IPS-20b (cell line): ENCODE measurements at regions not wholly inside any gene's neighbourhood (a gene's known extent, or its start where the extent isn't known, plus 50 kb on each side); places are given as distances from the start of the nearest gene placed in this dataset.
A peak's percentile ranks its signal among the peaks of the same experiment; 100 is the strongest.

Experiments used
- H3K27ac ChIP-seq: one replicate; pipeline ENCODE4 v1.5.1; 2013; ENCODE audit warnings: low read length
- H3K27me3 ChIP-seq: 2 replicates; pipeline ENCODE4 v1.6.1; 2013; ENCODE audit warnings: mild to moderate bottlenecking, low read length, inconsistent platforms; ENCODE audit not compliant: insufficient read depth
- H3K36me3 ChIP-seq: 2 replicates; pipeline ENCODE4 v1.6.1; 2013; ENCODE audit warnings: low read depth, mild to moderate bottlenecking, inconsistent platforms, low read length, moderate library complexity; ENCODE audit not compliant: insufficient read depth
- H3K4me1 ChIP-seq: 2 replicates; pipeline ENCODE4 v1.6.1; 2013; ENCODE audit warnings: mild to moderate bottlenecking, control low read depth, inconsistent platforms, low read length, moderate library complexity; ENCODE audit not compliant: insufficient read depth
- H3K4me3 ChIP-seq: 2 replicates; pipeline ENCODE4 v1.5.1; 2013; ENCODE audit warnings: mild to moderate bottlenecking, low read length, inconsistent platforms
- H3K9ac ChIP-seq: 2 replicates; pipeline ENCODE4 v1.6.1; 2013; ENCODE audit warnings: low read depth, mild to moderate bottlenecking, inconsistent platforms, low read length, moderate library complexity
- H3K9me3 ChIP-seq: 2 replicates; pipeline ENCODE4 v1.6.1; 2013; ENCODE audit warnings: mild to moderate bottlenecking, low read depth, low read length, inconsistent platforms; ENCODE audit not compliant: insufficient read depth

DNA sequence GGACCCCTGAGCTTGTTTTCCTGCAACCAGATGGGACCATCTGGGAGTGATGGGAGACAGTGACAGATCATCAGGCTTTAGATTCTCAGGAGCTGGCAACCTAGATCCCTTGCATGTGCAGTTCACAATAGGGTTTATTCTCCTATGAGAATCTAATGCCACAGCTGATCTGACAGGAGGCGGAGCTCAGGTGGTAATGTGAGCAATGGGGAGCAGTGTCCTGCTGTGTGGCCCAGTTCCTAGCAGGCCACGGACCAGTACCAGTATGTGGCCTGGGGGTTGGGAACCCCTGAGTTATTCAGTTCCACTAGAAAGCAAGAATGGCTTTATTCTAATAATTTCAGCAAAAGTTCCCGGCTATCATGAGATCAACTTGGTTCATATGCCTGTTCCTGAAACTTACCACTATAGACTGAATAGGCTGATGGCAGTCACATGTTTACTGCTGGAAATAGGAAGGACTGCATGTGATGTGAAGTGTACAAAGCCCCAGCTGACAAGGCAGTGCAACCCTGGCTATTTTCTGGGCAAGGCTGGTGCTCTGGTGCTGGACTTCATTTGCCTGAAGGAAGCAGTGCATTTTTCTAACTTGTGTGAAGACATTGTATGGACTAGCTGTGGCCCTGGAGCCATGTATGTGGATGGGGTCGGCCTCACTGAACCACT, 107.2 kb downstream of the SPRY1 start:
- Histone ChIP-seq H3K4me1 (peaks cover 32% of the 10 kb centered on the region; the same call in 1 of the 2 replicates), H3K27me3 (peaks cover 6% of the 10 kb centered on the region; the same call in 1 of the 2 replicates), H3K9me3 (peaks cover 28% of the 10 kb centered on the region), H3K9ac (no peak overlapping the region), H3K4me3 (no peak overlapping the region), H3K36me3 (no peaks in the 10 kb centered on the region), H3K27ac (no peak overlapping the region)

DNA sequence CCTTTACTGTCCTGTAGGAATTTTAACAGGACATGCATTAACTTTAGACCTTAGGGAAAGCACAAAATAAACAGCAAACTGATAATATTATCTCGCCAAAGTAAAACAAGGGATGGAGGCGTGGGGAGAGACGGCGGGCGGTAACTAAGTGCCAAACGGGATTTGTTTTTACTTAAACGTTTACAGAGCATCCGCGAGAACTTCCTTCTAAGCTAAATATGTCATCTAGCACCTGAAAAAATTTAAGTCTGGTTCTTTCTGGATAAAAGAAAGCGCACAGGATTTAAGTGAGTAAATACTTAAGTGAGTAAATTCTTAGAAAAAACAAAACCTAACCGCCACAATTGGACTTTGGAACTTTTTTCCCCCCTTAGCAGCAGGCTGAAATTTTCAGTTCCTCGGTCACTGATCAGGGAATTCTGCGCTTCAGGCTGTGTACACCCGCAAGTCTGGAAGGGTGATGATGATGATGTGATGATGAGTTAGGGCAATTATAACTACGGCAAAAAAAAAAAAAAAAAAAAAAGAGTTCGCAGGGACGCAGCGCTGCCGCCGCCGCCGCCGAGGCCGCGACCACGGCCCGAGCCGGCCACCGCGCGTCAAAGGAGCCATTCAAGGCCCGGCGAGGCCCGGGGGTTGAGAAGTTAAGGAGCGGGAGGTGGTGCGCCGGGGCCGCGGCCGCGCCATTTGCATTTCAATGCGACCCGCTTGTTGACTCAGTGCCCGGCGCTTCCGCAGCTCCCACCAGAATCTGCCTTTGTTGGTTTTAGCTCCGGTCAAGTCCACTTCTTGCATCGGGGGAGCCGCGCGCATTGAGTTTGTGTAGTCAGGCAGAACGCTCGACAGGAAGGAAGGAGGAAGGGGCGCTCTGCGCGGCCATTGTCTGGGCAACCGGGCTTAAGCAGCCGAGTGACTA, 108.8 kb downstream of the SPRY1 start:
- Histone ChIP-seq H3K36me3 (no peaks in the 10 kb centered on the region), H3K4me1 (peaks cover 32% of the 10 kb centered on the region; the same call in 1 of the 2 replicates), H3K9ac (peak overlapping the region; percentile 92; the same call in 1 of the 2 replicates), H3K4me3 (peak overlapping the region; percentile 70), H3K27me3 (peaks cover 6% of the 10 kb centered on the region; the same call in 1 of the 2 replicates), H3K27ac (peak overlapping the region; percentile 62), H3K9me3 (peaks cover 14% of the 10 kb centered on the region)

DNA sequence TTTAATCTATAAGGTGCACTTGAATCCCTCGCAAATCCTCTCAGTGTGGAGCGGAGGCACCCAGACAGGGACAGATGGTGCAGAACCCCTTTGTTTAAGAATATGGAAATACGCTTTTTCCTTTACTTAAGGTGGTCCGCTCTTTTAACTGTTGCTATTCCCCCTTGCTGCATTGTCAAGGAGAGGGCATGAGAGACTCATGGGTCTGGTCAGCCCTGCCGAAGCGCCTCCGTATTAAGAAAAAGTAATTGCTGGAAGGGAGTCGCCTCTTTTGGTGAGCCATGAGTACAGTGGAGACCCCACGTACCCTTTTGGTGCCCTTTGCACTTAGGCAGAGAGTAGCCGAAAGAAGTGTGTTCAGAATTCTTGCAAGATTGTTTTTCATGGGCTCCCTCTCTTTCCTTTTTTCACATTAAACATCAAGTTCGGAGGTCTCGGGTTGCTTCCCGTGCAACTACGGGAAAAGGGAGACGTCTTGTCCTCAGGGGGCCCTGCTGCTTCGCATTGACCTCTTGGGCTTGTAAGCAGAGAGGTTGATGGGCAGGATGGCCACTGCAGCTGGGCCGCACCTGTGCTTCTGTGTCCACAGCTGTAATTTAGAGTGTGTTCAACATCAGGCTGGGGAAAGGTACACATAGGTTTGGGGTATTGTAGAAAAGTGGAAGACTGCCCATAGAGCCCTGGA, 109.6 kb downstream of the SPRY1 start:
- Histone ChIP-seq H3K36me3 (no peaks in the 10 kb centered on the region), H3K4me3 (peak overlapping the region; percentile 60)

DNA sequence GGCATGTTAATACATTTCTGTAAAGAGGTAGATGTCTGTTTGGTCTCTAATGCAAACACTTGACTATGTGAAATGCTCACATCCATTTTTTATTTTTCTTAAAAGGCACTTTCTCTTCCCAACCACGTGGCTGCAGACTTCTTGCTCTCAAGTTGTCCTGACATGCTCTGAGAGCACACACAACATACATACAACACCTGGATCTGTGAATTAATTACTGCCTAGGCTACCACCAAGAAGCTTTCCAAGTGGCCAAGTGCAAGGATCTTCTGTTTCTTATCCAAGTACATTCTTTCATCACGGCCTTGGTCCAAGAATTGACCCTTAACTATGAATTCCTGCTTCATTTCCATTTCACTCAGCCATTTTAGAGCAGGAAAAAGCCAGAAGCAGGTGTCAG, 110.8 kb downstream of the SPRY1 start:
- H3K4me1 ChIP-seq, result peaks cover 24% of the 10 kb centered on the region; the same call in 1 of the 2 replicates
- H3K27ac ChIP-seq, result no peak overlapping the region
- H3K9ac ChIP-seq, result no peak overlapping the region

More for the DNA sequence above, 109.6 kb downstream of the SPRY1 start:
- H3K27ac ChIP-seq, result peak overlapping the region; percentile 62
- H3K4me1 ChIP-seq, result peaks cover 32% of the 10 kb centered on the region; the same call in 1 of the 2 replicates
- H3K27me3 ChIP-seq, result peaks cover 6% of the 10 kb centered on the region; the same call in 1 of the 2 replicates
- peak overlapping the region; percentile 82; the same call in 1 of the 2 replicates for H3K9ac ChIP-seq
- H3K9me3 ChIP-seq, result peaks cover 7% of the 10 kb centered on the region

DNA sequence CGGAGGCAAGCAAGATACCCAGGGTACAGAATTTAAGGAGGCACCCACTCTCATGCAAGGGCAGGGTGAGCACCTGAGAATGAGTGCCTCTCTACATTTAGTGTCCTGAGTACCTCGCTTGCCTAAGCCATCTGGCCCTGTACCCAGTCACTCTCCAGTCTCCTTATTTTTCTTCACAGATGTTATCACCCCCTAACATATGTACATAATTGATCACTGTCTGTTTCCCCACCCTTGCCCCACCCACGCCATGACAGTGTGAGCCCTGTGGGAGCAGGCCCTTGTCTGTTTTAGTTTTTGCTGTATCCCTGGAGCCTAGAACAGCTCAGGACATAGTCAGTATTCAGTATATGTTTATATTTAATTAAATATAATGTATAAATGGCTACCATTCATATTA, 113.6 kb downstream of the SPRY1 start:
- Histone ChIP-seq H3K27me3 (no peaks in the 10 kb centered on the region), H3K4me3 (no peak overlapping the region), H3K4me1 (peaks cover 14% of the 10 kb centered on the region; the same call in 1 of the 2 replicates), H3K27ac (no peak overlapping the region), H3K9me3 (no peaks in the 10 kb centered on the region), H3K9ac (no peak overlapping the region), H3K36me3 (no peaks in the 10 kb centered on the region)

More for the DNA sequence above, 110.8 kb downstream of the SPRY1 start:
- no peak overlapping the region for H3K4me3 ChIP-seq
- H3K27me3 ChIP-seq, result peaks cover 6% of the 10 kb centered on the region; the same call in 1 of the 2 replicates
- H3K36me3 ChIP-seq, result no peaks in the 10 kb centered on the region
- H3K9me3 ChIP-seq, result peaks cover 7% of the 10 kb centered on the region

DNA sequence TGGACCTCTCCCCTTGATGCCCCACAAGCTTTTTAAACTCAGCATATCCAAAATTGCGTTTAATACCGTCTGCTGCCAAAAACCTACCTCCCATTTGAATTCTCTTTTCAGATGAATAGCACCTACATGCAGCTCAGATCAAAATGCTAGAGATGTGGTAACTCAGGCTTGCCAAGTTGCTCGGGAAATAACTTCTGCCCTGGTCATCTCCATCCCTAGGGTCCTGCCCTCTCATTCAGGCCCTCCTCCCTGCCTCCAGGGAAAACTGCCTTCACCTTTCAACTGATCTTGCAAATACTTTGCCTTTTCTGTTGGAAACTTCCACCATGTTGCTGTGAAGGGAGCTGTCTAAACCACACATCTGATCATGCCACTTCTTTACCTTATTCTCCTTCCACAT, 114.1 kb downstream of the SPRY1 start:
- H3K9me3 ChIP-seq, result no peaks in the 10 kb centered on the region
- H3K4me3 ChIP-seq, result no peak overlapping the region
- peaks cover 14% of the 10 kb centered on the region; the same call in 1 of the 2 replicates for H3K4me1 ChIP-seq
- no peak overlapping the region for H3K9ac ChIP-seq
- H3K27ac ChIP-seq, result no peak overlapping the region
- no peaks in the 10 kb centered on the region for H3K27me3 ChIP-seq
- no peaks in the 10 kb centered on the region for H3K36me3 ChIP-seq

DNA sequence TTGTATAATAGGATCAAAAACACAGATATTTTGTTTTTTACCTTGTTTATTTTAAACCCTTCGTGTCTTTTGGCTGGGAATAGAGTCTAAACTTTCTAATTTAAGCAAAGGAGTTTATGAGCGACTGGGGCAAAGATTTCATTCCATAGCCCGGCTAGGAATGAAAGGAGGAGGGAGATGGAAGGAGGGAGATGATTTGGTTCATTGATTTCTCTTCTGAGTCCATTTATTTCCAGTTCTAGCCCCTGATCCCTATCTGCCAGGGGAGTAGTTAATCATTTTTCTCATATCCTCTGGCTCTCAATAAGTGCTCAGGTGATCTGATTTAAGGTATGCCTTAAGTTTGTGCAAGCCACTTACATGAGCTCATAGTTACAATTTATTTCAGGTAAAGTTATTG, 120.0 kb downstream of the SPRY1 start:
- H3K4me1 ChIP-seq, result no peaks in the 10 kb centered on the region
- no peaks in the 10 kb centered on the region for H3K36me3 ChIP-seq
- H3K27ac ChIP-seq, result no peak overlapping the region
- no peaks in the 10 kb centered on the region for H3K27me3 ChIP-seq
- no peak overlapping the region for H3K4me3 ChIP-seq
- H3K9me3 ChIP-seq, result no peaks in the 10 kb centered on the region
- H3K9ac ChIP-seq, result no peak overlapping the region

DNA sequence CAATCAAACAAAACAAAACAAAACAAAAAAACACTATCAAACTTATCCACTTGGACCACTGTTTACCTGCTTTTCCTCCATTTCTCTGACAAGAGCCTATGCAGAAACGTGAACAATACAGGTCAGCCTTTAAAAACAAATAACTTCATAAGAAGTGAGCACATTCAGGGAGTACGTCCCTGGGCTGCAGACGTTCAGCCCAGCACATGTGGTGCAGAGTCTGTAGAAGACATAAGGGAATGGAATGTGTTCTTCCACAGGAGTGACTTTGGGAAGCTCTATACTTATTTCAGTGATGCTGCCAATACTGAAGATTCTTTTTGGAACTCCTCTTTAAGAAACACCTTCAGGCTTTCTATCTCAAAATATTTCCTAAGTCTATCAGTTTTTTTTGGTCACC, 120.6 kb downstream of the SPRY1 start:
- Histone ChIP-seq H3K27ac (no peak overlapping the region), H3K9me3 (no peaks in the 10 kb centered on the region), H3K9ac (no peak overlapping the region), H3K27me3 (no peaks in the 10 kb centered on the region), H3K4me1 (no peaks in the 10 kb centered on the region), H3K4me3 (no peak overlapping the region), H3K36me3 (no peaks in the 10 kb centered on the region)

DNA sequence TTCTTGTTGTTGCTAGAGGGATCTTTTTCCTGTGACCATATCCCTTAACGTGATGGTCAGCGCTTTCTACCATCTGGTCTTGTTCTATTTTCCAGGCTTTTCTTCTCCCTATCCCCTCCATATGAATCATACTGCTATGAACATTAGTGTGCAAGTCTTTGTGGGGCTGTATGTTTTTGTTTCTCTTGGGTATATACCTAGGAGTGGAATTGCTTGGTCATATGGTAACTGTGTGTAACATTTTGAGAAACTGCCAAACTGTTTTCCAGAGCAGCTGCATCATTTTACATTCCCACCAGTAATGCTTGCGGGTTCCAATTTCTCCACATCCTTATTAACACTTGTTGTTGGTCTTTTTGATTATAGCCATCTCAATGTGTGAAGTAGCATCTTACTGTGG, 121.4 kb downstream of the SPRY1 start:
- H3K9ac ChIP-seq, result no peak overlapping the region
- H3K9me3 ChIP-seq, result no peaks in the 10 kb centered on the region
- no peaks in the 10 kb centered on the region for H3K4me1 ChIP-seq
- no peaks in the 10 kb centered on the region for H3K27me3 ChIP-seq
- no peak overlapping the region for H3K4me3 ChIP-seq
- no peak overlapping the region for H3K27ac ChIP-seq
- no peaks in the 10 kb centered on the region for H3K36me3 ChIP-seq

DNA sequence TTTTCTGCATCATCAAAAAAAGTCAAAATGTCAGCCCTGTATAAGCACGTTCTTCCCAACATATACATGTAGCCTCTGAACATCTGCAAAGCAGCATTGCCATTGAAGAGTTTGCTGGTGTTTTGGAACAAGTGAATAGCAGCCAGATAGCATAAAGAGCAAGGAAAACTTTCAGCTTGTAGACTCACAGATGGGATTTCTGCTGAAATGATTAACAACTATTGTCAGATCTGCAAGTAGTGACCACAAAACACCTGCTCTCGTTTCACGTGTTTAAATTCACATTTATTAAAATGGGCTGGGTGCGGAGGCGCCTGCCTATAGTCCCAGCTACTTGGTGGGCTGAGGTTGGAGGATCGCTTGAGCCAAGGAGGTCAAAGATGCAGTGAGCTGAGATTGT, 123.7 kb downstream of the SPRY1 start:
- no peaks in the 10 kb centered on the region for H3K4me1 ChIP-seq
- H3K9ac ChIP-seq, result no peak overlapping the region
- H3K27me3 ChIP-seq, result no peaks in the 10 kb centered on the region
- no peaks in the 10 kb centered on the region for H3K36me3 ChIP-seq
- no peak overlapping the region for H3K4me3 ChIP-seq
- no peaks in the 10 kb centered on the region for H3K9me3 ChIP-seq
- H3K27ac ChIP-seq, result no peak overlapping the region

DNA sequence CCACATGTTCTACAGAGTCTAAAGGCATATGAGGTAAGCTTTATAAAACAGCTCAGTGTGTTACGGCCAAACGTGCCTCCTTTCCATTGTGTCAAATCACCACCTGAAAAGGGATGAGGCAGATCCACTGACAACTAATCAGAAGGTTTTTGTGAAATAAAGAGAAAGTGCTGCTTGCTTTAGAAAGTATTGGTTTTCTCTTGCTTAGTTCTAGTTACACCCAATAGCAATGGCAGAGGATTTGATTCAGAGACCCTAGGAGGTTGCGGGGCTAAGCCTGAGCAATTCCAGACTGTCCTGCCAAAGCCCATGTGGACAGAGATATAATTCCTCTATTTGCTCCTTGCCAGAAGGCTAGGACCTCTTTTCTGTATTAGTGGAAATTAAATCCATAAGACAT, 125.5 kb downstream of the SPRY1 start:
- no peaks in the 10 kb centered on the region for H3K4me1 ChIP-seq
- no peaks in the 10 kb centered on the region for H3K9me3 ChIP-seq
- H3K36me3 ChIP-seq, result no peaks in the 10 kb centered on the region
- H3K27me3 ChIP-seq, result no peaks in the 10 kb centered on the region
- no peak overlapping the region for H3K9ac ChIP-seq
- H3K4me3 ChIP-seq, result no peak overlapping the region
- H3K27ac ChIP-seq, result no peak overlapping the region
